ENCODE measurements at regions not wholly inside any gene's neighbourhood (a gene's known extent, or its start where the extent isn't known, plus 50 kb on each side); places are given as distances from the start of the nearest gene placed in this dataset.

- DNase-seq: no peak
- no peak overlapping the region for H3K4me3 ChIP-seq
- ATAC-seq: no peak
- no peak for TF ChIP-seq POLR2A (IDR thresholded peaks at IDR 0.05)
- H3K36me3 ChIP-seq: no peaks in the 10 kb centered on the region
- WGBS (ENCODE audit: insufficient coverage, low coverage, low lambda C conversion rate, missing lambda C conversion rate): 27% methylated on average over 1 of the region's 1 CpG
- no peak overlapping the region for H3K27ac ChIP-seq
- H3K27me3 ChIP-seq: no peaks in the 10 kb centered on the region
- no peaks in the 10 kb centered on the region for H3K4me1 ChIP-seq
- no peaks in the 10 kb centered on the region for H3K9me3 ChIP-seq
- intact Hi-C loops (cut with DNase I): no loop called here
These were observed 1293.0 kb downstream of the GRIK2 start for GRCh38 chr6:102686461-102686860.

- H3K9me3 ChIP-seq: no peaks in the 10 kb centered on the region
- intact Hi-C loops (cut with DNase I): no loop called here
- peak; percentile 11 to 61 (median 42) for ATAC-seq
These were observed 1286.9 kb downstream of the GRIK2 start for GRCh38 chr6:102680413-102680812.

GRCh38 chr6:102679865-102680264 lies 1286.4 kb downstream of the GRIK2 start:
- TF ChIP-seq CTCF (IDR thresholded peaks at IDR 0.05) (no peak), POLR2A (IDR thresholded peaks at IDR 0.05) (no peak)
- H3K27me3 ChIP-seq: no peaks in the 10 kb centered on the region
- 18% methylated on average over 1 of the region's 1 CpG for WGBS (ENCODE audit: insufficient coverage, low coverage, low lambda C conversion rate, missing lambda C conversion rate)
- no peaks in the 10 kb centered on the region for H3K9me3 ChIP-seq
- H3K36me3 ChIP-seq: no peaks in the 10 kb centered on the region
- no peak overlapping the region for H3K4me3 ChIP-seq
- ATAC-seq: peak; percentile 85 to 98 (median 96)
- H3K4me1 ChIP-seq: peaks cover 0 to 6% (median 2%) of the 10 kb centered on the region in 4 donors
- H3K27ac ChIP-seq: no peak overlapping the region
- intact Hi-C loops (cut with DNase I): no loop called here
- no peak for DNase-seq

More at GRCh38 chr6:102680413-102680812, 1286.9 kb downstream of the GRIK2 start:
- Histone ChIP-seq H3K27ac (no peak overlapping the region), H3K4me3 (no peak overlapping the region), H3K36me3 (no peaks in the 10 kb centered on the region), H3K27me3 (no peaks in the 10 kb centered on the region), H3K4me1 (peaks cover 0 to 6% (median 2%) of the 10 kb centered on the region in 4 donors)
- DNase-seq: no peak
- no peak for TF ChIP-seq POLR2A (IDR thresholded peaks at IDR 0.05)
- no peak for TF ChIP-seq CTCF (IDR thresholded peaks at IDR 0.05)
- 10% methylated on average over 2 of the region's 2 CpGs for WGBS (ENCODE audit: insufficient coverage, low coverage, low lambda C conversion rate, missing lambda C conversion rate)

GRCh38 chr6:102677225-102677624 lies 1283.7 kb downstream of the GRIK2 start:
- Histone ChIP-seq H3K4me3 (no peak overlapping the region), H3K36me3 (no peaks in the 10 kb centered on the region), H3K27me3 (no peaks in the 10 kb centered on the region), H3K4me1 (peaks cover 0 to 6% (median 2%) of the 10 kb centered on the region in 4 donors), H3K9me3 (no peaks in the 10 kb centered on the region), H3K27ac (no peak overlapping the region)
- intact Hi-C loops (cut with DNase I): no loop called here
- 50% methylated on average over 1 of the region's 1 CpG for WGBS (ENCODE audit: insufficient coverage, low coverage, low lambda C conversion rate, missing lambda C conversion rate)
- TF ChIP-seq POLR2A (IDR thresholded peaks at IDR 0.05) (no peak), CTCF (IDR thresholded peaks at IDR 0.05) (no peak)
- DNase-seq (no peak), ATAC-seq (no peak)

GRCh38 chr6:102670735-102671134 lies 1277.2 kb downstream of the GRIK2 start:
- TF ChIP-seq POLR2A (IDR thresholded peaks at IDR 0.05): no peak
- no peak for TF ChIP-seq CTCF (IDR thresholded peaks at IDR 0.05)
- intact Hi-C loops (cut with DNase I): no loop called here
- no peak overlapping the region for H3K27ac ChIP-seq
- ATAC-seq (no peak), DNase-seq (no peak)
- WGBS (ENCODE audit: insufficient coverage, low coverage, low lambda C conversion rate, missing lambda C conversion rate): 70% methylated on average over 1 of the region's 1 CpG
- no peaks in the 10 kb centered on the region for H3K36me3 ChIP-seq
- no peaks in the 10 kb centered on the region for H3K27me3 ChIP-seq
- no peak overlapping the region for H3K4me3 ChIP-seq
- no peaks in the 10 kb centered on the region for H3K4me1 ChIP-seq
- H3K9me3 ChIP-seq: no peaks in the 10 kb centered on the region
